ENCODE measurements at regions not wholly inside any gene's neighbourhood (a gene's known extent, or its start where the extent isn't known, plus 50 kb on each side); places are given as distances from the start of the nearest gene placed in this dataset.

DNA sequence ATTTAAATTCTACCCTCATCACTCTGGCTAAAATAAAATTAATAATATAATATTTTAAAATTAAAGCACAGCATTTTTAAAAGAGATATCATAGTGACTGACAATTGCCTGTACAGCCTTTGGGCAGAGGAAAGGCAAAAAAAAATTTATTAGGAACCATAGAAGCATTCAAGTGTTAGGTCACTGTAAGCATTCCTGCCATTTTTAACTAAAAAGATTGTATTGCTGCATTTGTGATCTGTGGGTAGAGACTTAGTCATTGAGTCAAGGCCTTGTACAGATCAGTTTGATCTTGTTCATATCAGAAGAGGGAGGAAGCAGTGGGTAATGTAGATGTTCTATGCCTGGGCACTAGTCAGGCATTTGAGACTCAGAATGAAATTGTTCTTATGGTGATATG is 109.9 kb downstream of the LYPLAL1 start:
- TF ChIP-seq, protein P1, sequence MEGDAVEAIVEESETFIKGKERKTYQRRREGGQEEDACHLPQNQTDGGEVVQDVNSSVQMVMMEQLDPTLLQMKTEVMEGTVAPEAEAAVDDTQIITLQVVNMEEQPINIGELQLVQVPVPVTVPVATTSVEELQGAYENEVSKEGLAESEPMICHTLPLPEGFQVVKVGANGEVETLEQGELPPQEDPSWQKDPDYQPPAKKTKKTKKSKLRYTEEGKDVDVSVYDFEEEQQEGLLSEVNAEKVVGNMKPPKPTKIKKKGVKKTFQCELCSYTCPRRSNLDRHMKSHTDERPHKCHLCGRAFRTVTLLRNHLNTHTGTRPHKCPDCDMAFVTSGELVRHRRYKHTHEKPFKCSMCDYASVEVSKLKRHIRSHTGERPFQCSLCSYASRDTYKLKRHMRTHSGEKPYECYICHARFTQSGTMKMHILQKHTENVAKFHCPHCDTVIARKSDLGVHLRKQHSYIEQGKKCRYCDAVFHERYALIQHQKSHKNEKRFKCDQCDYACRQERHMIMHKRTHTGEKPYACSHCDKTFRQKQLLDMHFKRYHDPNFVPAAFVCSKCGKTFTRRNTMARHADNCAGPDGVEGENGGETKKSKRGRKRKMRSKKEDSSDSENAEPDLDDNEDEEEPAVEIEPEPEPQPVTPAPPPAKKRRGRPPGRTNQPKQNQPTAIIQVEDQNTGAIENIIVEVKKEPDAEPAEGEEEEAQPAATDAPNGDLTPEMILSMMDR (conservative IDR thresholded peaks at IDR 0.05; ENCODE audit: low read depth, low read length), result no peak
- TF ChIP-seq EZH2 (IDR thresholded peaks at IDR 0.05; ENCODE audit: low read length, unreplicated experiment), result no peak

Measured in PC-3 (cell line).